GM23338 (cell line): ENCODE measurements at regions not wholly inside any gene's neighbourhood (a gene's known extent, or its start where the extent isn't known, plus 50 kb on each side); places are given as distances from the start of the nearest gene placed in this dataset.

Experiments
- ATAC-seq: fragments of 200-7000 bp; cut with Tn5 transposase; 3 replicates; pipeline ENCODE4 v1.9.1; 2020
- DNase-seq: peaks from one replicate; pipeline ENCODE4 v3.0.0-alpha.2; 2015; ENCODE audit warnings: low spot score
- H2AFZ ChIP-seq: fragments of 200-600 bp; sonication (generic); 2 replicates; pipeline ENCODE4 v1.8.0; 2016; ENCODE audit warnings: antibody characterized with exemption, mild to moderate bottlenecking, moderate library complexity
- H3F3A ChIP-seq: fragments of 200-600 bp; sonication (generic); replicated peaks from 2 replicates; pipeline ENCODE4 v1.8.0; 2017; ENCODE audit warnings: antibody characterized with exemption, mixed run types, low read depth
- H3K27ac ChIP-seq: fragments of 200-600 bp; sonication (generic); 2 replicates; pipeline ENCODE4 v1.6.1; 2016; ENCODE audit warnings: low read depth
- H3K27me3 ChIP-seq: fragments of 200-600 bp; sonication (generic); 2 replicates; pipeline ENCODE4 v1.8.0; 2016; ENCODE audit warnings: mild to moderate bottlenecking, mixed run types, moderate library complexity; ENCODE audit not compliant: insufficient read depth
- H3K36me3 ChIP-seq: fragments of 200-600 bp; sonication (generic); 2 replicates; pipeline ENCODE4 v1.8.0; 2016; ENCODE audit warnings: mild to moderate bottlenecking; ENCODE audit not compliant: insufficient read depth
- H3K4me1 ChIP-seq: fragments of 200-600 bp; sonication (generic); 2 replicates; pipeline ENCODE4 v1.8.0; 2016; ENCODE audit warnings: mild to moderate bottlenecking, moderate library complexity; ENCODE audit not compliant: insufficient read depth
- H3K4me2 ChIP-seq: fragments of 200-600 bp; sonication (generic); 2 replicates; pipeline ENCODE4 v1.7.1; 2017; ENCODE audit warnings: mixed run types
- H3K4me3 ChIP-seq: fragments of 200-600 bp; sonication (generic); 2 replicates; pipeline ENCODE4 v1.6.1; 2016; ENCODE audit warnings: mixed run types
- H3K79me2 ChIP-seq: fragments of 200-600 bp; sonication (generic); replicated peaks from 2 replicates; pipeline ENCODE4 v1.8.0; 2017; ENCODE audit warnings: mild to moderate bottlenecking; ENCODE audit not compliant: insufficient read depth
- H3K9me2 ChIP-seq: fragments of 200-600 bp; sonication (generic); 2 replicates; pipeline ENCODE4 v1.8.0; 2017; ENCODE audit not compliant: insufficient read depth
- H4K20me1 ChIP-seq: fragments of 200-600 bp; sonication (generic); replicated peaks from 2 replicates; pipeline ENCODE4 v1.8.0; 2017; ENCODE audit warnings: mild to moderate bottlenecking; ENCODE audit not compliant: insufficient read depth
- H3K27ac Mint-ChIP-seq: 2 replicates; pipeline ENCODE4 v1.8.0; 2020; ENCODE audit warnings: inconsistent platforms, mild to moderate bottlenecking, moderate library complexity, mixed read lengths
- H3K27me3 Mint-ChIP-seq: 3 replicates; pipeline ENCODE4 v1.8.0; 2022; ENCODE audit warnings: low read depth, mild to moderate bottlenecking, moderate library complexity, mixed read lengths, inconsistent platforms; ENCODE audit not compliant: insufficient read depth, poor library complexity
- H3K36me3 Mint-ChIP-seq: 3 replicates; pipeline ENCODE4 v1.8.0; 2021; ENCODE audit warnings: low read depth, mild to moderate bottlenecking, inconsistent platforms, moderate library complexity, mixed read lengths
- H3K4me1 Mint-ChIP-seq: 3 replicates; pipeline ENCODE4 v1.8.0; 2020; ENCODE audit warnings: mild to moderate bottlenecking, inconsistent platforms, mixed read lengths
- H3K4me3 Mint-ChIP-seq: 3 replicates; pipeline ENCODE4 v1.8.0; 2021; ENCODE audit warnings: moderate library complexity, mild to moderate bottlenecking, inconsistent platforms, mixed read lengths
- H3K9me3 Mint-ChIP-seq: 3 replicates; pipeline ENCODE4 v1.8.0; 2020; ENCODE audit warnings: moderate library complexity, mild to moderate bottlenecking, inconsistent platforms, mixed read lengths
- CREB1 ChIP-seq: fragments of 250-450 bp; sonication (Bioruptor Pico); IDR thresholded peaks from 2 replicates; pipeline ENCODE4 v1.5.0; 2020; ENCODE audit warnings: low read depth, mild to moderate bottlenecking, moderate library complexity
- CTCF ChIP-seq, 2 experiments: fragments of 200-600 bp in 1 of 2; sonication (generic) in 1 of 2; conservative IDR thresholded peaks; 2 replicates each; pipeline versions ENCODE4 v1.5.1 to v1.6.1; 2016 to 2017; ENCODE audit warnings: antibody characterized with exemption in 2 of 2, low read depth in 2 of 2, mild to moderate bottlenecking in 2 of 2, moderate library complexity in 1 of 2
- ETS1 ChIP-seq: IDR thresholded peaks from 2 replicates; pipeline ENCODE4 v1.6.1; 2016; ENCODE audit warnings: antibody characterized with exemption
- EZH2 ChIP-seq: fragments of 200-600 bp; sonication (generic); IDR thresholded peaks from one replicate; pipeline ENCODE4 v1.8.0; 2017; ENCODE audit warnings: antibody characterized with exemption, mild to moderate bottlenecking, low read depth; ENCODE audit not compliant: unreplicated experiment
- EZH2phosphoT487 ChIP-seq: fragments of 200-600 bp; sonication (generic); IDR thresholded peaks from one replicate; pipeline ENCODE4 v1.8.1; 2018; ENCODE audit warnings: antibody characterized with exemption; ENCODE audit not compliant: unreplicated experiment
- JUNB ChIP-seq: IDR thresholded peaks from one replicate; pipeline ENCODE4 v1.6.1; 2016; ENCODE audit warnings: antibody characterized with exemption; ENCODE audit not compliant: unreplicated experiment
- NANOG ChIP-seq: IDR thresholded peaks from 2 replicates; pipeline ENCODE4 v1.6.1; 2016; ENCODE audit warnings: antibody characterized with exemption, borderline replicate concordance
- POLR2AphosphoS5 ChIP-seq: IDR thresholded peaks from 2 replicates; pipeline ENCODE4 v1.6.1; 2016; ENCODE audit warnings: antibody characterized with exemption, low read depth
- REST ChIP-seq: IDR thresholded peaks from one replicate; pipeline ENCODE4 v1.6.1; 2018; ENCODE audit warnings: antibody characterized with exemption; ENCODE audit not compliant: unreplicated experiment
- STAT1 ChIP-seq: IDR thresholded peaks from one replicate; pipeline ENCODE4 v1.6.1; 2016; ENCODE audit warnings: antibody characterized with exemption; ENCODE audit not compliant: unreplicated experiment
- ZNF114 ChIP-seq: fragments of 250-450 bp; sonication (Bioruptor Pico); IDR thresholded peaks from 2 replicates; pipeline ENCODE4 v1.5.0; 2020; ENCODE audit warnings: mild to moderate bottlenecking, moderate library complexity
- ZNF331 ChIP-seq: fragments of 250-450 bp; sonication (Bioruptor Pico); IDR thresholded peaks from 2 replicates; pipeline ENCODE4 v1.5.0; 2020; ENCODE audit warnings: low read depth, mild to moderate bottlenecking, moderate library complexity
- ZNF462 ChIP-seq: fragments of 250-450 bp; sonication (Bioruptor Pico); IDR thresholded peaks from 2 replicates; pipeline ENCODE4 v1.5.0; 2020; ENCODE audit warnings: mild to moderate bottlenecking, moderate library complexity

GRCh38 chr2:6475155-6475940 lies 390.4 kb downstream of the CMPK2 start:
- no peak overlapping the region for H3K4me3 Mint-ChIP-seq

More at GRCh38 chr2:6475155-6475940, 390.4 kb downstream of the CMPK2 start:
- TF ChIP-seq POLR2AphosphoS5 (no peak), REST (no peak), ZNF462 (CRISPR knock-in tag) (no peak), EZH2phosphoT487 (no peak), STAT1 (no peak), ETS1 (no peak), ZNF331 (CRISPR knock-in tag) (no peak), ZNF114 (CRISPR knock-in tag) (no peak), EZH2 (no peak), CTCF (conservative IDR thresholded peaks at IDR 0.05; ENCODE audit: low read depth in 2 of 2) (no peak), NANOG (no peak), CREB1 (no peak), JUNB (no peak)
- Mint-ChIP-seq H3K27me3 (peaks cover 3% of the 10 kb centered on the region), H3K27ac (no peak overlapping the region), H3K4me1 (peaks cover 3% of the 10 kb centered on the region; the same call in 1 of the 3 replicates), H3K9me3 (peaks cover 74% of the 10 kb centered on the region), H3K36me3 (peaks cover 13% of the 10 kb centered on the region)
- Histone ChIP-seq H2AFZ (no peak overlapping the region; the same call in 1 of the 2 replicates), H3K79me2 (no peaks in the 10 kb centered on the region), H4K20me1 (no peaks in the 10 kb centered on the region), H3K27me3 (no peaks in the 10 kb centered on the region), H3K4me3 (no peak overlapping the region), H3K4me2 (no peak overlapping the region), H3F3A (no peaks in the 10 kb centered on the region), H3K27ac (no peak overlapping the region), H3K36me3 (no peaks in the 10 kb centered on the region), H3K4me1 (no peaks in the 10 kb centered on the region), H3K9me2 (no peaks in the 10 kb centered on the region)
- DNase-seq (no peak), ATAC-seq (no peak)
